A172 (cell line): ENCODE measurements at regions not wholly inside any gene's neighbourhood (a gene's known extent, or its start where the extent isn't known, plus 50 kb on each side); places are given as distances from the start of the nearest gene placed in this dataset.

ENCODE experiments used
- DNase-seq: peaks from one replicate; pipeline ENCODE4 v3.0.0-alpha.2; 2015; ENCODE audit warnings: low spot score

DNA sequence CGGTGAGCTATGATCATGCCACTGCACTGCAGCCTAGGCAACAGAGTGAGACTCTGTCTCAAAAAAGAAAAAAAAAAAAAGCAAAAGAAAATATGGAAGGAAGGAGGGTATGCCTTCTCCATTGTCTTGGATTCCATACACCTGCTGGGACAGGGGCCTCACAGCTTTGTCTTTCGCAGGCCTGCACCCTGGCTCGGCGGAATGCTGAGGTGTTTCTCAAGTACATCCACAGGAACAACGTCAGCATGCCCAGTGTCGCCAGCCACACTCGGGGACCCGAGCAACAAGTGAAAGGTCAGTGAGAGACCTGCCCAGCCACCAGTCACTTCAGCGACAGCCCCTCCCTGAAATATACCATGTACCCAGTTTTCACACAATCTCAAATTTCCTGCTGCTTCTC is 288.5 kb upstream of the UMPS start:
- DNase-seq, result no peak

DNA sequence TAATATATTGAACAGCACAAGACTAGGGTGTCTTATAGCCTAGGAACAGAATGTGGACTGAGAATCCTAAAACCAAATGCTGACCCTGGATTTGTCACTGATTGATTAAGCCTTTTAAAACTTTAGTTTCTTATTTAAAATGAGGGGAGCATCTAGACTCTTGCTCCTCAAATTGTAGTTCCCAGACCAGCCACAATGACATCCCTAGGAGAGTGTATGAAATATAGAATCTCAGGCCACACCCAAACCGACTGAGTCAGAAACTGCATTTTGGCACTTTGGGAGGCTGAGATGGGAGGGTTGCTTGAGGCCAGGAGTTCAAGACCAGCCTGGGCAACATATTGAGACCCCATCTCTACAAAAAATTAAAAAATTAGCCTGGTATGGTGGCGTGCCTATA is 287.8 kb upstream of the UMPS start:
- no peak for DNase-seq

DNA sequence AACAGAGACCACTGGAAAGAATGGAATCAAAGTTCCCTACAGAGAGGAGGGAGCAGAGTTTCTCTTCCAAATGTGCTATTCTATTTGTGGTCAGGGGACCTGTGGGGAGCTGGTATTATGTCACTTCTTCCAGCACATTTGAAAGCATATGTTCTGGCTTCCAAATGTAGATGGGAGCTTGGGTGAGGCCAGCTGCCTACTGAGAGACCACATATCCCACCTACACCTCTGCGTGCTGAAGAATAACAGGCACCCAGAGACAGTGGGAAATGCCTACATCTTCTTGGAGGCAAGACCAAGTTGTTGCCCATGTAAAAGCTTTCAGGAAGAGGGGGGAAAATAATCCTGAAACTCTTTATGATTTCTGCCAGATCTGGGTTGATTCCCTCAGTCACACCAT is 286.8 kb upstream of the UMPS start:
- no peak for DNase-seq

DNA sequence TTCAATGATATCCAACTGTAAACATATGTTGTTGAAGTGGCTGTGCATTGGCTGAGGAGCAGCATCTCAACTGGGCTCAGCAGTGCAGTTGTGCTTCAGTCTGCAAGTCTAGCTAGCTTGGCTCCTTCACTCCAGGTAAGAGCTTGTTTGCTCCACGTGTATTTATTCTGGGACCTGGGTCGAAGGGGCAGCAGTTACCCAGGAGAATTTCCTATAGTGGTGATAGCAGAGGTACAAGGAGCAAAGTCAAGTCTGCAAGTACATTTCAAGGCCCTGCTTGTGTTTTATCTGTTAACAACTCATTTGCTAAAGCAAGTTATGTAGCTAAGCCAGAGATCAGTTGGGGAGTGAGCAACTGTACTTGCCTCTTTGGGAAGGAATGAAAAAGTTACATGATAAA is 286.2 kb upstream of the UMPS start:
- DNase-seq, result no peak

- no peak for DNase-seq
Measured at GRCh38 chr3:124444896-124445295, 285.4 kb upstream of the UMPS start.

GRCh38 chr3:124447845-124448244 is 282.4 kb upstream of the UMPS start:
- no peak for DNase-seq

- DNase-seq, result no peak
Measured at GRCh38 chr3:124448954-124449353, 281.3 kb upstream of the UMPS start.

DNA sequence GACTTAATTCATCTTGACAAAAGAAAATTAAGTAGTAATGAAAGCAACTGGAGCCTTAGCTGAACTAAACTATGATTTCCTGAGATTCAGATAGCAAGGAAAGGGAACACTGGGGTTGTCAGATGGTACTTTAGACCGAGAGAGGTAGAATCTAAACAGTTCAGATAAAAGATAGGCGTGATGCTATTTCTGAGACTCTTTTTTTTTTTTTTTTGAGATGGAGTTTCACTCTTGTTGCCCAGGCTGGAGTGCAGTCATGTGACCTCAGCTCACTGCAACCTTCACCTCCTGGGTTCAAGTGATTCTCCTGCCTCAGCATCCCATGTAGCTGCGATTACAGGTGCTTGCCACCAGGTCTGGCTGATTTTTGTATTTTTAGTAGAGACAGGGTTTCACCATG is 279.9 kb upstream of the UMPS start:
- no peak for DNase-seq

DNA sequence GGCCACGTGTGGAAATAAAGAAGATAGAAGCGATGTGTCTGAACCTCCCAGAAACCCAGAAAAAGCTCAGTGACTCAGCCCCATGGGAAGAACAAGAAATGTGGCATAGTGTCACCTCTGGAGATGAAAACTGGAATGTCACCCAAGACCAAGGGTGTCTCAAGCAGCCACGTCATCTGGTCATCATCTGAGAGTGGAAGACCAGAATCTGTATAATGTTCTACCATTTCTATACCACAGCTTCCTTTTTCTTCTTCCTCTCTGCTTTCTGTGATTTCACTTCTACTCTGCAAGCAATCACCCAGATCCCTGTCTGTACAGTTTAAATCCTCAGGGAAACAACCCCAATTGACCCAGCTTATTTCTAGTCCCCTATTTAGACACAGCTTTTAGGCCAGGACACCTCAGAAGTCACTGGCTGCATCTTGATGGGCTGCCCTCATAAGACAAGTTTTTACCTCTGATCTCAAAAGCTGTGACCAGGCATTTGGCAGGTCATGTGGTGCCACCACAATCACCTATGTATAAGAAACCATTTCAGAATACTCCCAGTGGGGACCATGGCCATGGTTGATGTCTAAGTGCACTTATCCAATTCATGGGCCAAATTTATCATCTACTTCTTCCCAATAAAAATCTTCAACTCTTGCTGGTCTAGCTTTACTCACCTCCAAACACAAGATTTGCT is 278.5 kb upstream of the UMPS start:
- no peak for DNase-seq

GRCh38 chr3:124453189-124453588 is 277.1 kb upstream of the UMPS start:
- no peak for DNase-seq

GRCh38 chr3:124455891-124456290 is 274.4 kb upstream of the UMPS start:
- DNase-seq, result no peak

GRCh38 chr3:124456506-124456905 is 273.7 kb upstream of the UMPS start:
- DNase-seq, result no peak

GRCh38 chr3:124459678-124460077 is 270.6 kb upstream of the UMPS start:
- no peak for DNase-seq

DNA sequence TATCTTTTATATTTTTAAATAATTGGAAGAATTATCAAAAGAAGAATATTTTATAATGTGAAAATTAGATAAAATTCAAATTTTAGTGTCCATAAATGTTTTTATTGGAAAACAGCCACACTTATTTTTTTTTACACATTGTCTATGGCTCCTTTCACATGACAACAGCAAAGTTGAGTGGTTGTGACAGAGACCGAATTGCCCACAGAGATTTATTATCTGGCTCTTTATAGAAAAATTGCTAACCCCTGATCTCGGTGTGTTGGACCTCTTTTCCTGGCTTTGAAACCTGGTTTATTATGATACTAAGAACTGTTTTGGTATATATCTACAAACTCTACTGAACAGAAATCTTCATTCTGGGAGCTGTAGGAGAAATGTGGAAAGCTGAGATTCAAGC is 269.1 kb upstream of the UMPS start:
- no peak for DNase-seq

- no peak for DNase-seq
Measured at GRCh38 chr3:124461838-124462632, 268.2 kb upstream of the UMPS start.

GRCh38 chr3:124463234-124463633 is 267.0 kb upstream of the UMPS start:
- no peak for DNase-seq

GRCh38 chr3:124467980-124468902 is 262.0 kb upstream of the UMPS start:
- DNase-seq, result peak; percentile 49

GRCh38 chr3:124469555-124469954 is 260.7 kb upstream of the UMPS start:
- no peak for DNase-seq

DNA sequence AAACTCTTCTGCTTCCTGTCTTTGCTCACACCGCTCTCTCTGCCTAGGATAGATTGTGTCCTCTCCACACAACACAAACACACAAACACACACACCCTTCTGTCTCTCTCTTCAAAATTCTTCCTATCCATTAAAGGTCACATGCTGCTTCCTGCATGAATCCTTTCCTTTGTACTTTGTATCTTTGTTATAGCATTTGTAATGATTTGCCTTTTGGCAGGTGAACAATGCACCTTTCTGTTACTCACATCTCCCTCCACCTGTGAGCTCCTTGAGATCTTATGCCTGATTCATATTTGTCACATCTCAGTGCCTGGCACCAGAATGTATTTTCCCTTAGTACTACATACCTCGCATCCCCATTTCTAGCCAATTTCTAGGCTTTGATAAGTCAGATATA is 251.4 kb upstream of the UMPS start:
- DNase-seq, result no peak

DNA sequence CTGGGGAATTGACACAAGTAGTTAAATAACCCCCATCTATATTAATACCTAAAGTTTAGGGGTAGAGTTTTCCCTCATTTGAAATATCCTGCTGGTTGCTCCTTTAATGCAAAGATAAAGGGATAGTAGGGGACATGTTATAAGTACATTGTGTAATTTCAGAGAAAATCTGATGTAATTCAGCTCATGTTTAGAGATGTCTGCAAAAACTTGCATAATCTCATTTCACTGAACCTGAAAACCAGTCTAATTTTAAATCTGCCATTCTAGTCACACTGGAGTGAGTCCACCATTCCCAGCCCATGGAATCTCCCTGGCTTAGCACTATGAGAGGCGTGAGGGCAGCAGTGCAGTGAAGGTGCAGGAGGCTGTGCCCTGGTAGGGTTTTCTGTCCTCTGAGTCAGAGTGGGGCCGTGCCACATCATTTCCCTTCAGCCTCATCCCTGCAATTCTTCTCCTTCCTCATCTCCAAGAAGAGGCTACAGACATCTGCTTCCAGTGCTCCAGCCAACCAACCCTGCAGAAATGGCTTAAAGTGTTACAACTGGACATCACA is 246.3 kb upstream of the UMPS start:
- peak; percentile 15 for DNase-seq

- no peak for DNase-seq
Measured at GRCh38 chr3:124486324-124486723, 243.9 kb upstream of the UMPS start.

- DNase-seq, result no peak
Measured at GRCh38 chr3:124489506-124489905, 240.7 kb upstream of the UMPS start.
